ENCODE measurements at regions not wholly inside any gene's neighbourhood (a gene's known extent, or its start where the extent isn't known, plus 50 kb on each side); places are given as distances from the start of the nearest gene placed in this dataset.
A peak's percentile ranks its signal among the peaks of the same experiment; 100 is the strongest.

GRCh38 chr11:98561252-98561651 is 459.5 kb upstream of the CNTN5 start:
- Histone ChIP-seq H3K36me3 (no peaks in the 10 kb centered on the region), H3K79me2 (ENCODE audit: low read depth) (no peaks in the 10 kb centered on the region), H3K4me3 (no peak overlapping the region), H3F3A (ENCODE audit: low read depth) (no peaks in the 10 kb centered on the region), H3K4me1 (no peaks in the 10 kb centered on the region), H3K27ac (no peak overlapping the region), H4K20me1 (ENCODE audit: low read depth) (no peaks in the 10 kb centered on the region), H2AFZ (replicated peaks) (peak overlapping the region; percentile 55), H3K9ac (no peak overlapping the region), H3K4me2 (no peak overlapping the region), H3K27me3 (no peaks in the 10 kb centered on the region), H3K9me3 (ENCODE audit: low read depth) (no peaks in the 10 kb centered on the region)
- Mint-ChIP-seq H3K4me1 (peaks cover 28% of the 10 kb centered on the region), H3K9me3 (no peaks in the 10 kb centered on the region), H3K4me3 (no peak overlapping the region), H3K27ac (no peak overlapping the region), H3K36me3 (no peaks in the 10 kb centered on the region), H3K27me3 (ENCODE audit: insufficient read depth, low read depth) (no peaks in the 10 kb centered on the region)
- DNase-seq (ENCODE audit: low spot score) = no peak
- TF ChIP-seq CTCF (IDR thresholded peaks at IDR 0.05) (no peak), EZH2 (IDR thresholded peaks at IDR 0.05) (no peak), EZH2phosphoT487 (IDR thresholded peaks at IDR 0.05) (no peak)

GRCh38 chr11:98561877-98562395 is 458.8 kb upstream of the CNTN5 start:
- Mint-ChIP-seq H3K4me1 (peaks cover 29% of the 10 kb centered on the region), H3K27me3 (ENCODE audit: insufficient read depth, low read depth) (no peaks in the 10 kb centered on the region), H3K36me3 (no peaks in the 10 kb centered on the region), H3K9me3 (no peaks in the 10 kb centered on the region), H3K4me3 (no peak overlapping the region), H3K27ac (no peak overlapping the region)
- H3K36me3 ChIP-seq = no peaks in the 10 kb centered on the region
- H2AFZ ChIP-seq (replicated peaks) = no peak overlapping the region
- H3K27me3 ChIP-seq = no peaks in the 10 kb centered on the region
- no peaks in the 10 kb centered on the region for H4K20me1 ChIP-seq (ENCODE audit: low read depth)
- DNase-seq (ENCODE audit: low spot score) = no peak
- no peaks in the 10 kb centered on the region for H3K79me2 ChIP-seq (ENCODE audit: low read depth)
- TF ChIP-seq EZH2phosphoT487 (IDR thresholded peaks at IDR 0.05) = no peak
- no peak for TF ChIP-seq EZH2 (IDR thresholded peaks at IDR 0.05)
- TF ChIP-seq CTCF (IDR thresholded peaks at IDR 0.05) = no peak
- H3K9me3 ChIP-seq (ENCODE audit: low read depth) = no peaks in the 10 kb centered on the region
- H3K4me1 ChIP-seq = no peaks in the 10 kb centered on the region
- H3K9ac ChIP-seq = no peak overlapping the region
- no peak overlapping the region for H3K27ac ChIP-seq
- H3F3A ChIP-seq (ENCODE audit: low read depth) = no peaks in the 10 kb centered on the region
- no peak overlapping the region for H3K4me2 ChIP-seq
- H3K4me3 ChIP-seq = no peak overlapping the region

GRCh38 chr11:98564233-98564632 is 456.5 kb upstream of the CNTN5 start:
- Mint-ChIP-seq H3K36me3 (no peaks in the 10 kb centered on the region), H3K9me3 (no peaks in the 10 kb centered on the region), H3K4me1 (peaks cover 27% of the 10 kb centered on the region), H3K27ac (peak overlapping the region; percentile 11), H3K27me3 (ENCODE audit: insufficient read depth, low read depth) (no peaks in the 10 kb centered on the region), H3K4me3 (no peak overlapping the region)
- no peak overlapping the region for H2AFZ ChIP-seq (replicated peaks)
- no peaks in the 10 kb centered on the region for H3K36me3 ChIP-seq
- TF ChIP-seq EZH2phosphoT487 (IDR thresholded peaks at IDR 0.05) (no peak), CTCF (IDR thresholded peaks at IDR 0.05) (no peak), EZH2 (IDR thresholded peaks at IDR 0.05) (no peak)
- no peaks in the 10 kb centered on the region for H3K27me3 ChIP-seq
- no peaks in the 10 kb centered on the region for H3K9me3 ChIP-seq (ENCODE audit: low read depth)
- no peaks in the 10 kb centered on the region for H3K79me2 ChIP-seq (ENCODE audit: low read depth)
- H3K4me1 ChIP-seq = no peaks in the 10 kb centered on the region
- no peak overlapping the region for H3K27ac ChIP-seq
- H3K4me3 ChIP-seq = no peak overlapping the region
- H3K9ac ChIP-seq = no peak overlapping the region
- H3F3A ChIP-seq (ENCODE audit: low read depth) = no peaks in the 10 kb centered on the region
- H3K4me2 ChIP-seq = no peak overlapping the region
- DNase-seq (ENCODE audit: low spot score) = no peak
- H4K20me1 ChIP-seq (ENCODE audit: low read depth) = no peaks in the 10 kb centered on the region
